NCI-H2227 (cell line): ENCODE measurements at regions not wholly inside any gene's neighbourhood (a gene's known extent, or its start where the extent isn't known, plus 50 kb on each side); places are given as distances from the start of the nearest gene placed in this dataset.

Experiments used
- DNase-seq: peaks from one replicate; lab custom pipeline; 2025; ENCODE audit not compliant: unreplicated experiment; lab: John Stamatoyannopoulos, UW

DNA sequence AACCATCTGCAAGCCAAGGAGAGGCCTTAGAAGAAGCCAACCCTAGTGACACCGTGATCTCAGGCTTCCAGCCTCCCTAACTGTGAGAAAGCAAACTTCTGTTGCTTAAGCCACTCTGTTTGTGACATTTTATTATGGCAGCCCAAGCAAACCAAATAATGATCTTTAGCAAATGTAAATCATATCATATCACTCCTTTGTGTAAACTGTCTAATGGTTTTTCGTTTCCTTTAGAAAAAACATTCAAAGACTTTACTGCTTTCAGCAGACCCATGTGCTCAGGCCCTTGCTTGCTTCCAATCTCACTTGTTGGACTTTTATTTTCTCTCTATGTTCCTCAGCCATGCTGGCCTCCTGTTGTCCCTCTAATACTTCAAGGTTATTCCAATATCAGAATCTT lies 192.2 kb upstream of the HS3ST1 start:
- DNase-seq, result no peak

DNA sequence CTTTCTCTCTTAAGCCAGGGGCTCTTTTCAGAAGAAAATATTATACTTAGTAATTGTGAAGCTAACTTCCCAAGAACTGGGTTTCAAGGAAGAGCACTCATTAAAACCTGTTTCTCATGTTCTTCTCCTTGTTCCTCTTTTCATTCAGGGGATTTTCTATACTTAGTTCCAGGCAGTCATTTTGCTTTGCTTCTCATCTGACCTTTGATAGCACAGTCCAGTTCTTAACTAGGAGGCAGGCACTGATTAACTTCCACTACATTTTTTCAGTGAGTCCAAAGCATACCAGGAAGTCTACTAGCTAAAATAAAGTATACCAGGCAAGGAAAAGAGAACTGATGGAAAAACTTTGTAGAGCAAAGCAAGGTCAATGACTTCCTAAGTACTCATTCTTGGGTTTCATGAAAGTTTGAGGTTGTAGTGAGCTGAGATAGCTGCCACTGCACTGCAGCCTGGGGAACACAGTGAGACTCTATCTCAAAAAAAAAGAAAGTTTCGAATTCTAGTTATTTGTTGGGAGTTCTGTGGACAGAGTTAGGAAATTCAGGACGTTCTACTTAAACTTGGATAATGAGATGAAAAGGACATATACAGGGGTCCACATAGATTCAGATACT lies 190.1 kb upstream of the HS3ST1 start:
- no peak for DNase-seq

DNA sequence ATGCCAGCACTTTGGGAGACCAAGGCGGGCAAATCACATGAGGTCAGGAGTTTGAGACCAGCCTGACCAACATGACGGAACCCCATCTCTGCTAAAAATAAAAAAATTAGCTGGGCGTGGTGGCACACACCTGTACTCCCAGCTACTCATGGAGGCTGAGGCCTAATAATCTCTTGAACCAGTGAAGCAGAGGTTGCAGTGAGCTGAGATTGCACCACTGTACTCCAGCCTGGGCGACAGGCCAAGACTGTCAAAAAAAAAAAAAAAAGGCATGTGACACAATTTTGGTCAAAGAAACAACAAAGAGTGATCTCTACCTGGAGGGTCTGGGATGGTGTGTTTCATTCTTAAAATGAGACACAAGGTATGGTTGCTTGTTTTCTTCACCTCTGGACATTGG lies 188.2 kb upstream of the HS3ST1 start:
- DNase-seq, result no peak

DNA sequence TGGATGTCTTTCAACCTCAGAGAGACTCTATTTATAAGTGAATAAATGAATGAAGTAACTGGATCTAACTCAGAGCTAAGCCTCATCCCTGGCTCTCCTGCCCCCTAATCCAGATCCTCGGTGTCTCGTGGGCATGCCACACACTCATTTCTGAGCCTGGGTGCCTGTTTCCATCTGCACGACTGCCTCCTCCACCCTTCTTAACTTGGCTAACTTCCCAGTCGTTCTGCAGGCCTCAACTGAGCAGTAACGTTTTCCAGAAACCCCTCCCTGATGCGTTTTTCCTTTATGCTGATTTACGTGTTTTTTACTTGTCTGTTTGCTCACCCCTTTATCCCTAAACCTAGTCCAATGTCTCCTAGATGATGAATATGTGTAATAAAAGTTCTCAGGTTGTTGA lies 186.9 kb upstream of the HS3ST1 start:
- DNase-seq, result no peak

DNA sequence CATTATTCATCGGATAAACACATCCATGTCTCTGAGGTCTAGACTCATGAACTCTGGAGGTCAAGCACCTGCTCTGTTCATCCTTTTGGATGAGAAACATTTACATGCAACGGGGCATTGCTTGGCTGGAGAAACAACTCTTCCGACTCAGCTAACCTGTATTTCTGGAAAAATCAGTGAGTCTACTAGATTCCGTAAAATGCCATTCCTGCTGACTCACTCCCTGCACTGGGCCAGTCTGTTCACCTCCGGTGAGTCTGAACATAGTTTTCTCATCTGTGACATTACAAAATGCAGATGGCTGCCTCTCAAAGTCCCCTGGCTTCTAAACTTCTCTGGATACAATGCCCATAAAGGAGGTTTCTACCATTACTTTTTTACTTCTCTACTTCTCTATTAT lies 185.7 kb upstream of the HS3ST1 start:
- no peak for DNase-seq

DNA sequence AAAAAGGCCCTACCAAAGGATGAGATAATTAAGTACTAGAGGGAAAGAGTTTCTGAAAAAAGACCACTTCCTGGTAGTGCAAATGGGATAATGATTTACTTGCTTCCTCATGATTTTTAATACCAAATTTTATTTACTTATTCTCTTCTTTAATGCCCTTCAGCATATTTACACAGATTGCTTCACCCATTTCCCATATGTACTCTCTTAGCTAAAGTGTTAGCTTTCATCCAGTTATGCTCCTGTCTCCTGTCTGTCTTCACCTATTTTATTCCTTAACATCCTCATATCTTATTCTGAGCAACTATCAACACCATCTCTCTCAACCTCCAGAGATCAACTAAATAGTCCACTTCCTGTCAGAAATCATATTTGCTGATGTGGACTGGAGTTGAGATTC lies 183.2 kb upstream of the HS3ST1 start:
- DNase-seq, result no peak

DNA sequence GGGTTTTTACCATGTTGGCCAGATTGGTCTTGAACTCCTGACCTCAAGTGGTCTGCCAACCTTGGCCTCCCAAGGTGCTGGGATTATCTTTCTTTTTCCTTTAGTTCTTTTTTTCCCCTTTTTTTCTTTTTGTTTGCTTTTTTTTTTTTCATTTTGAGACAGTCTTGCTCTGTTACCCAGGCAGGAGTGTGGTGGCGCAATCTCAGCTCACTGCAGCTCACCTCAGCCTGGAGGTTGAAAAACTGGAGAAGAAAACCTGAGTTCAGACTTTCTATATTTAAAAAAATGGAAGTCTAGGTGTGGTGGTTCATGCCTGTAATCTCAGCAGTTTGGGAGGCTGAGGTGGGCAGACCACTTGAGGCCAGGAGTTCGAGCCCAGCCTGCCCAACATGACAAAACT lies 181.1 kb upstream of the HS3ST1 start:
- no peak for DNase-seq

DNA sequence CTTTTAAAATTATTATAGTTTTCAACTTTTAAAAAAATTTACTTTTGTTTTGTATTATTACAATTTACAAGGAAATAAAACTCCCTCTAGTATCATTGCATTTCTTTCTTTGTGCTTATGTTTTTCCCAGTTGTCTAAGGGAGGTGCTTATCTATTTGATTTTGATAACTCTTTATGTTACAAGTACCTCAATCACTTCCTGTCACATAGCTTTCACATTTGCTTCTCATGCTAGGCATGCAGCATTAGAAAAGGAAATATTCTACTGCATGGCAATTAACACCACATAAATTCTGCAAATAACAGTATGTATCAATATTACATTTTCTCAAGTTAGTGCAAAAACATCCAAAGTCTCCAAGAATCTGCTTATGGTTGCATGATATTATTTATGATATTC lies 180.3 kb upstream of the HS3ST1 start:
- DNase-seq, result no peak

DNA sequence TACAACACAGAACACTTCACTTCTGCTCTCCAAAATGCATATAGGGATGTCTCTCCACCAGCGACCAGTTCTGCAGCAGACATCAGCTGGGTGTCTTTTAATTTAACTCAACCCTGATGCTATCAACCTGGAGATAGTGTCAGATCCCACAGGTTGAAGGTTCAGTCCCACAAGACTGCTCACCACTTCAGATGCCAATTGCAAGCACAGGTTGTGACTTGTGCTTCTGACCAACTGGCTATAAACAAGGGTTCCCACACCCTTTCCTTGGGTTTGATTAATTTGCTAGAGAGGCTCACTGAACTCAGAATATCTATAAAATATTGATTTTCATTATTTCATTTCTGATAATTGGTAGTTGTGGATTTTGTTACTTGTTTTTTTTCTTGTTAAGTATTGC lies 177.4 kb upstream of the HS3ST1 start:
- DNase-seq, result no peak

DNA sequence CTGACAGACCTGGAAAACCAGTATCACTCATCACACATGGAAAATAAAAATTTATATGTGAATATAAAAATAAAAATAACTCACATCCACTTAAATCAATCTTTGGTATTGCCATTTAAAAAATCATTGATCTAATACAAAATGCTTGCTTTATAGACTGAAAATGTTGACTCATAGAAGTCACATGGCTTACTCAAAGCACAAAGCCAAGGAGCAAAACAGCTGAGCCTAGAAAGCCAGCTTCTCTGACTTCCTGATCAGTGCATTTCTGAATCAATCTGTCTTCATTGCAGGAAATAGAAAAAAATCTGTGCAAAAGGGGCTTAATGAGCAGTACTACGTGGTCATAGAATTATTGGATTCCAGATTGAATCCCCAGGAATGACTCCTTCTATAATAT lies 176.9 kb upstream of the HS3ST1 start:
- no peak for DNase-seq

DNA sequence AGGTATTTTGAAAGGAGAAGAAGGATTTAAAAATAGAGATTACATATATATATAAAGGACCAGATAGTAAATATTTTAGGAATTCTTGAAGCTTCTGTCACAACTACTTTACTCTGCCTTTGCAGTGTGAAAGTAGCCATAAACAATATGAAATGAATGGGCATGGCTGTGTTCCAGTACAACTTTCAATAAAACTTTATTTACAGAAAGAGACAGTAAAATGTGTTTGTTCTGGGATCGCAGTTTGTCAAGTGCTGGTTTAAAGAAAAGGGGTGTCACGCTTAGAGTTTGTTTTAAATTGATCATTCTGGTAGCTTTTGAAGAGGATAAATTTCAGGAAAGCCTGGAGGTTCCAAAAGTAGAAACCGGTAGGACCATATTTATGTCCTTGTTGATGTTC lies 176.1 kb upstream of the HS3ST1 start:
- DNase-seq, result no peak

DNA sequence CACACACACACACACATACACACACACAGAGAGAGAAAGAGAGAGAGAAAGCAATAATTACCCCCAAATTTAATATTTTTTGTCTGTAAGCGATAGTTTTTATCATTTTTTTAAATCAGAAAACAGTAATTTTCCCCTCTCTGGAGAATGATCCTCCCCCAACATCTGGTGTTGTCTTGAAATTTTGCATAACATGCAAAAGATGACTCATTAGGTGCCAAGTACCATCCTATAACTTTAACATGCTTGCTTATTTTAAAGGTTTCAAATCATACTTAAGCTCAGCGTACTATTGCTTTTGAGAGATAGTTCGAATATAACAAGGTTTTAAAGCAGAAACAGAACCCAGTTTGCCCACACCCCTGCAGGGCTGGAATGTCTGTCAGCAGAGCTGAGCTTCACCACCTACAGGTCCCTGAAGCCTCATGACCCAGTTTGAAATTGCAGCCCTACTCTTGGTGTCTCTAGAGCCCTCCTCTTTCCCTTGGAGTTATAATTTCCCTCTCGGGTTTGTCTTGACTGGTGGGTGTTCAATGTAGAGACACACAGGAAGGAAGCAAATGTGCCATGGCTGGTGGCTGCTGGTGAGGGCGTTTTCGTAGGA lies 175.0 kb upstream of the HS3ST1 start:
- DNase-seq, result no peak

DNA sequence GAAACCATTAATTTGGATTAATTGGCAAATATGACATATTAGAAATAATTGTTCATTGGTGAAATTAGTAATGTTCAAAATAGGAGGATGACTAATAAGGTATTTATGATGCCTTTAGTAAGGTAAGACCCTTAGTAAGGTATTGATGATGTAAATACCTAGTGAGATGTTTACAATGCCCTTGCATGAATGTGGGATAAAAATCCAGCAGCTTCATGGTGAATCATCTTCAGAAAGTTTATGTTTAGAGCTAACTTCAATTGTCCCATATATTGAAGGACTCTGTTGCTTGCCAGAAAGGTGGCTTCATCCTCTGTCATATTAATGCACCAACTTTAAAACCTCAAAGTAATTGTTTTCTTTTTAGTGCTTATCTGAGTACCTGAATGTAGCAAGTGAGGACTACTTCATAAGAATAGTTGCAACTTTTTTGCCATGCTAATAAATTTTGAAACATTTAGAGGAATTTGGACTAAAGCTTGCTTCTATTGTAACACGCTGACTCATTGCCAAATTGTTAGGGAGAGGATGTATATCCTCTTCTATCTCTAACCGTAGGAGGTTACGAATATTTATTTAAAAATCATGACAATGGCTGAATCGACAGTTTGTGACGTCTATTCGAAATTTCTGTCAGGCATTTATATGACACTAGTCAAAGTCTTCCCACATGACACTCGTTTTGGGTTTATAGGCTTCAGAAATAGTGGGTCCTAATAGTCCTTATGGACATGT lies 174.1 kb upstream of the HS3ST1 start:
- no peak for DNase-seq

DNA sequence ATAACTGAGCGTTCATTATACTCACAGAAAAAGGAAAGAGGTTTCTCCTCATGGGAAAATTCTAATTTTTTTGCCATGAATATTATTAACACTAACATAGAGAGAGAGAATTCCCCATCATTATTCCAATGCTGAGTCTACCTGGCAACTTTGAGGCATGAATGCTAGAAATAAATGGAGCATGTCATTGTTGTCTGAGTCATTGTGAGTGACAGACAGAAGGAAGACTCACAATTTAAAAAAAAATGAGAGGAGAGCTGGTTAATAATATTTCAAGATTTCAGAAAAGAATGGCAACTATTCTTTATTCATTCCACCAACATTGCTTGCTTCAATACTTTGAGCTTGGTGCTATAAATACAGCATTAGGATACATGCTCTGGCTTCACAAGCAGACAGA lies 170.4 kb upstream of the HS3ST1 start:
- DNase-seq, result no peak

DNA sequence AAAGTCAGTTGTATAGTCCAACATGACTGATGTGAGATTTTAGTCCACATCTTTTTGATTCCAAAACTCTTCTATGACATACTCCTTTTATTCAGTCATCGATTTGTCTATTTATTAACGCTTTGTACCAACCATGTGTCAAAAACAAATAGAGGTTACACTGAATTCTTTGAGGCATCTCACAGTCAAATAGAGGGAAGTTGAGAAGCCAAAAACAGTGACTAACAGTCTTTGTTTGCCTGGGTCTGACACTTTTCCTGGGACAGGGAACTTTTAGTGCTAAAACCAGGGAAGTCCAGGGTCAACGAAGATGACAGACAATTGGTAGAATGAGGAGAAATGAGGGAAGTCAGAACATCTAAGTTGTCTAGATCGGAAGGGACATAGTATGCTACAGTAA lies 169.9 kb upstream of the HS3ST1 start:
- no peak for DNase-seq

DNA sequence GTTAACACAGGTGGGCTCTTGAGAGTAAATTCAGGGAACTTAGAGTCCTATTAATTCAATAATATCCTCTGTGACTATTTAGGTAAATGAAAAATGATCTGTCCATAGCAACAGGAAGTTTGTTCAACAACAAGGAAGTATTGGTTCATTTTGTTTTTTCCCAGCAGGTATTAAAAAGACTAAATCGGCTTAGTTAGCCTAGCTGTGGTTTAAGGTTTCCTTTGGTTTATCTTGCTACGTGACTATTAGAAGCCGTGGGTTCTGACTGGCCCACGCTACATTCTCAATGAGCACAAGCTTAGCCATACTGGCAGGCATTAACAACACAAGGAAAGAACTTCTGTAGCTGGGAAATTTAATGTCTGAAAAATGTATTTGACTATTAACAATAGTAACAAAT lies 168.8 kb upstream of the HS3ST1 start:
- DNase-seq, result no peak

DNA sequence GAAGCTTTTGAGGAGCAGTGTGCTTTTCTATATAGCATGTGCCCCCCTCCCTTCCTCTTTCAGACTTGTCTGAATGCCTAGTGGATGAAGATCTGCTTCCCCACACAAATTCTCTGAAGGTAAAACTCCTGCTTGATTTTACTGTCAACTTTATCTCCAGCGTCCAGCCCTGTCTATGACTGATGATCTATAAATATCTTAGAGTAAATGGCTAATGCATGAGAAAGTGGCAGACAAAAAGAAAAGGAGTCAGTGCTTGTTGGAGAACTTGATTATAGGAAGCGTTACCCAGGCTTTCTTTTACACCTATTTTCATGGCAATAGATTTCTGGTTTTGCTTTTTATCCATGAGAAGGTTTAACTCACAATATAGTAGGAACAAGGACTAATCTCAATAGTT lies 168.3 kb upstream of the HS3ST1 start:
- no peak for DNase-seq

DNA sequence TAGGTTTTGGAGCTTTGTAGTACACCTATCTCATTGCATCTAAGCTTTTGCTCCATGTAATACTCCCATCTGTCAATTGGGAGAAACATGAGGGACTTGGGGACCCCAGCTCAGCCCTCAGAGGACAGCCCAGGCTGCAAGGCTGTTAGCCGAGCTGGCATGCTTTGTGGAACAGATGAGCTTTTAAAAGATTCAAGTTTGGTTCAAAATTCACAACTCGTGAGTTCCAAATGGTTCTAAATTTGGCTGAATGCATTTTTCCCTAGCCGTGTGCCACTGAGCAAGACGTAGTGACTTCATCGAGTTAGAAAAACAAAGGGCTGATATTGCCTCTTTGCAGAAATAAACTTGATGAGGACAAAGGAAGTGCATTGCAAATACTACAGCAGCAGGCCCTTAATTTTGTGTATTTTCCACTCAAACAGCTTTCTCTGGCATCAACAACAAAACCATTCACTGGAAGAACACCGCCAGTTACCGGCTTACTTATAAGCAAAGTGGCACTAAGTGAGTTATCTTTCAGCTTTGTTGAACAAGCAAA lies 165.0 kb upstream of the HS3ST1 start:
- DNase-seq, result no peak

DNA sequence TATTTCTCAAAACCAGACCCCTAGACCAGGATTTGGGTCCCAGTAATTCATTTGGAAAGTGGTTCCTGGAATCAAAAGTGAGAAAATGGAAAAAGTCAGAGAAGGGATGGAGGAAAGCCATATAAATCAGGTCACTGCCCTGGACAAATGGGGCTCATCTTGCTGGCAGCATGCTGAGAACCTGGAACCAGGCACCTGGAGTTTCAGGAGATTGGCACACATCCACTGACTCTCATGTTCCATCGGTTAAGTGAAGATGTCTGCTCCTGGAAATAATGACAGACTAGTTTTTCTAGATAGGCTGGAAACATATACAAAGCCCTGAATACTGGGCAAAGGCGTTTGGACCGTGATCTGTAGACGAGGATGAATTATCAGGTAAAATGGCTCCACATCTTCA lies 163.6 kb upstream of the HS3ST1 start:
- DNase-seq, result no peak

DNA sequence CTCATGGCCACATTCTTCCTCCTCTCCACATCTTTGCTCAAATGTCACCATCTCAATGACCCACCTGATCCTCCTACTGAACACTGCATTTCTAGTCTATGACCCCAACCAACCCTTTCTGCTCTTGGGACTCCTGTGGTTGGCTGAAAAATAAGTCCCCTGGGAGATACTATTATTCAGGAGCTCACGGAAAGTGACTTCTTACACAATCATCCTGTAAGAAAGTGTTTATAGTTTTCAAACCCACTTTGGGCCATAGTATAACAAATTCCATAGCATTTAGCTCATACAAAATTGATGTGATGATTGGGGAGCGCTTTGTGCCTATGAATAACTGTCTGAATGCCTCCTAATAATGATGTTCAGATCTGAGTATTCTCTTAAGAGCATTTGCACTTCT lies 161.4 kb upstream of the HS3ST1 start:
- no peak for DNase-seq

DNA sequence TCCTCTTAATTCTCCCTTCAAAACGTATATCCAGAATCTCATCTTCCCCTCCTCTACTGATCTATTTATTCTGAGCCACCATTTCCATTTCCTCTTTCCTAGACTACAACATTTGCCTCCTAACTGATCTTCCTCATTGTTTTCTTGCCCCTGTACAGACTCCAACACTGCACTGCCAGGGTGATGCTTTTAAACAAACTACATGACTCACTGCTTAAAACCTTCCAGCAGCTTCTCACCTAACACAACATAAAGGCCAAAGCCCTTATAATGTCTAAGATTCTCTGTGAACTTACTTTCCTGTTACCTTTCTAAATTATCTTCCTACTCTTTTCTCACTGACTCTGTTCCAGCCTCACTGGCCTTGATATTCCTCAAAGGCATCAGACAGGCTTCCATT lies 161.0 kb upstream of the HS3ST1 start:
- no peak for DNase-seq

DNA sequence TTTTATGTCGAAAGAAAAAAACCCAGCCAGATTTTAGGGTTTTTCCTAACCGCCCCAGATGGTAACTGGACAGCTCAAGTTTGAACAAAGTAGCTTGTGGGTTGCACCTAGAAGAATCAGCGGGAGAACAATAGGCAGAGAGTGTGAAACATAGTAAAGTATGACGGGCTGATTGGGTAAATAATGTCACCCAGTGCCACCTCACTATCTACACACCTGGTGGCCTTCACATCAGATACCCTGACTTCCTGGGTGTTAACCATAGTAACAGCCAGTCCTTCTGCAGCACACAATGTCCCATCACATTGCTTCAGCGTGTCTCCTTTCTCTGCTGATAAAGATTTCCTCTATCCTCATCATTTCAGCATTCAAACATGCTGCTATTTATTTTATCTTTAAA lies 159.1 kb upstream of the HS3ST1 start:
- DNase-seq, result no peak

DNA sequence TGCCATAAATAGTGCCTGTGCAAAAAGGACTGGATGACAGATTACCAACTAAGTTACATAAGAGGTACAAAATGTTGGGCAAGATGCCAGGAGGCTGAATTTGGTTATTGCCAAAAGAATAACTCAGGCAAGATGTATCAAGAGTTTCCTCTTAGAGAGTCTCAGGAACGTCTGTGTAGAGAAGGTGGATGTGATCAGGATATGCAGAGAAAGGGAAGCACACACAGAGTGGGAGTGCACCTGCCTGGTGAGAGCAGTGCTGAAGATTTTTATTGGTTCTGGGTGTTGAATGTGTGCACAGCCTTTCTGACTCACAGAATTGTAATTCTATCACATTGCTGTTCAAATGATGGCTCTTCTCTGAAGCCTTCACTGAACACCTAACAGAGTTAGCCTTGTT lies 156.8 kb upstream of the HS3ST1 start:
- DNase-seq, result no peak
